ENCODE measurements at regions not wholly inside any gene's neighbourhood (a gene's known extent, or its start where the extent isn't known, plus 50 kb on each side); places are given as distances from the start of the nearest gene placed in this dataset.

DNA sequence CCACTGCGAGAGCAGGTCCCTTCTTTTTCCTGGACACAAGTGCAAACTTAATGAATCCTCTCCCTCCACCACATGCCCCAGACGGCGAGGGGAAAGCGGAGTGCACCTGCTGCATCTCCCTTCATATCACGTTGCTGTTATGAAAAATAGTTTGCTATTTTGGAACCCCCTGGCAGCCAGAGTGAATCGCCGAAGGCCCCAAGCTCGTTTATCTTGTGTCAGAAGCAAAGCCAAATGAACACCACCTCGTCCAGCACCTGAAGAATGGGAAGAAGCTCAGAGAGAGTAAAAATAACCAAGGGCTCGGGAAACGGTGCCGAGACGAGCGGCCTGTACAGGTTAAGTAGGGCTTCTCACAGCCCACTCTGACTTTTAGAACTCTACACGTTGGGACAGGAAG, 394.6 kb upstream of the RORA start:
- no peak for DNase-seq (ENCODE audit: low spot score)

DNA sequence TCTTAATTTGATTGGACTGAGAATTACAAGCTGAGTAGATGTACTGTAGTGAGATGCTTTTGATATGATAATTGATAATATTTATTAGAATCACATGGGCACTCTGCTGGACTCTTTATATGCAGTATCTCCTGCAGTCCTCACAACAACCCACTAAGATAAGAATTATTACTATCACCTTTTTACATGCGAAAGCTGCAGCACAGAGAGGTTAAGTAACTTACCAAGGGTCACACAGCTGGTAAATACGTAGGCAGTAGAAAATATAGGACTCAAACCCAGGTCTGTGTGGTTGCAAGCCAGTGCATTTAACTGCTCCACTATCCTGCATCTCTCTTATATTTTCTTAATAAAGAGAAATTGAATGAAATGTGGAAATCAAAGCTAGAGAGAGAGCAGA, 392.8 kb upstream of the RORA start:
- no peak for DNase-seq (ENCODE audit: low spot score)

DNA sequence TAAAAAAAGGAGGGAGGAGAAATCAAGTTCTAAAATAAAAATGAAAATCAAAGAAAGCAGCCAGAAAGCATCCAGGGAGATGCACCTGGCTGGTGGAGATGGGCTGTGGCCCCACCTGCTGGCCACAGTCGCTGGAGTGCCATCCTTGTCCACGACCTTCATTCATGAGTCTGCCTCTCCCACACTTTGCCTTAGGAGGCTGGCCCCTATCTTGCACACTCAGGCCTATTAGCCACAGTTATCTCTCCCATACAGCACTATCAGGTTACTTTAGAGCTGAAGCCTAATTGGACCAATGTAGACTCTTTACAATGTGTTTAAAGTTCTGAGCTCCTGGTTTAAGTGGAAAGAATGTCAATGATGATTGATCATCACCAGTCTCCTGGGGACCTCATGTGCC, 392.0 kb upstream of the RORA start:
- no peak for DNase-seq (ENCODE audit: low spot score)

DNA sequence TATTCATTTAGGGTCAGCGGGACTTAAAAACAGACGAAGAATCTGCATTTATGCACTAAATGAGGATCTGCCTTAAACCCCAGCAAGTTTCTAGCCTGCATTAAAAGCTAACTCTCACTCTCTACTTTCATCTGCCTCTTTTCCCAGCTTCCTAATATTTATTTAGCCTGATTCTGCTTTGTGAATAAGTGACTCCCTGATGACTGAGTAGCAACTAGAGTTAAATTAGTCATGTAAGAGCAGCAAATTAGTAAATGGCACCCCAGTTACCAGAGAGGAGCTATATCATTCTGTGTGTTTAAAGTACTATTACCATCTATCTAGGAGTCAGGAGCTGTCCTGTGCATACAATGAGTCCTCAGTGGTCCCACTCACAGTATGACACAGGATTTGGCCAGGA, 391.0 kb upstream of the RORA start:
- DNase-seq (ENCODE audit: low spot score) = no peak

DNA sequence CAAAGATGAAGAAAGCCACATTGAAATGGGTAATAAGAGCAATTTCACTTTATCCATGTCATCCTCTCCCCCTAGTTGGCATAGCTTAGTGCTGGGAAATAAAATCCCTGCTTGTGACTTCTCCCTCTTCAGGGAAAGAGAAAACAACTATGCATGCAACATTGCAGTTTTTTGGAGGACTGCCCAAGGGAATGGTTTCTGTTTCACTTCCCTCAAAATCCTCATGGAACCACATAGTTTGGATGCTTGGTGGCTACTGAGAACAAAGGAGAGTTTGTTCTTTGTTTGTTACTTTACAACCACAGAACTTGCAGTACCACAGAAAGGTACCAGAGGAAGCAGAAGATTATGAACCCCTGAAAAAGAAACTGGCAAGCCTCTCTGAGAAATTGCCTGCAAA, 384.6 kb upstream of the RORA start:
- no peak for DNase-seq (ENCODE audit: low spot score)

DNA sequence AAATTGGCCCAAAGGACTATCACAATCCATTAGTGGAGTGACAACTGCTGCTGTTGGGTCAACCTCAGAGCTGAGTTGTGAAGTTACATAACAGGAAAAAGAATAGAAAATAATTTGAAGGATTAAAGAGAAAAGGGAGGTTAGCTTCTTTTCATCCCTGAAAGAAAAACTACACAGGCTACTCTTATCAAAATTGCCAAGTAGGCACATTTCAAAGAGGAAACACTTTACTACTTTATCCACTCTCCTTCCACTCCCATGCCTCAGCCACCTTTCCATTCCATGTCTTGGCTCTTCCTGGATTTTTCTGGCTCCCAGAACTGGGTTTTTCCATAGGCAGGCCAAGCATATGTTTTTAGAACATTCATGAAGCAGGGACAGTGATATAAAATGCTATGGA, 384.0 kb upstream of the RORA start:
- no peak for DNase-seq (ENCODE audit: low spot score)

DNA sequence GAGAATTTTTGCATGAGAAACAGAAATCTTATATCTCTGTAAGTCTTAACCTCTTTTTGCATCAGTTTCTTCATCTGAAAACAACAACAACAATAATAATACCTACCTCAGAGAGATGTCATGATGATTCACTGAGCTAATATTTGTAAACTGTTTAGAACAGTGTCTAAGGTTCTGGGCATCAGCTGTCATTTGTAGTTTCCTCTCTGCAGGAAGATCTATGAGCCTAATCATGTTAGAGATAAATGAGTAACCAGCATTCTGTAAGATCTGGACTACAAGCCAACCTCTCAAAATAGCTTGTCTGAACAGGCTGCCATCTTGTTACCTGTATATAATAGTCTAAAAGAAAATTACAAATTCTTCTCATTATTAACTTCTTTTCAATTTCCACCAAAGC, 383.0 kb upstream of the RORA start:
- no peak for DNase-seq (ENCODE audit: low spot score)

DNA sequence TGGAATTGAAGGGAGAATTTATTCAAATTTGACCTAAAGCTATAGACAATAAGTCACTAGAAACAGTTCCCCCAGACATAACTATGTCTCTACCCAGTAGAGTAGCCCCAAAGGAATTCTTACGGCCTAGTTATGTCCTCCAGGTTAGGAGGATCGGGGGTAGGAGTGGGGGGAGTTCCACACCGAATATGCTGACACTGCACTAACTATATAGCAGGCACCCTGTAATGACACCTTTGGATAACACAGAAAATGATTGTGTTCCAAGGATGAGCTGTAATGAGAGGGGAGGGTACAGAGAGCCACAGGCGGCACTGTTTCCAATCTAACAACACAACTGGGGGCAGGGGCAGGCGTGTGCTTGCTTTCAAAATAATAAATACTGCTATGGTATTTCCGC, 376.2 kb upstream of the RORA start:
- DNase-seq (ENCODE audit: low spot score) = no peak

DNA sequence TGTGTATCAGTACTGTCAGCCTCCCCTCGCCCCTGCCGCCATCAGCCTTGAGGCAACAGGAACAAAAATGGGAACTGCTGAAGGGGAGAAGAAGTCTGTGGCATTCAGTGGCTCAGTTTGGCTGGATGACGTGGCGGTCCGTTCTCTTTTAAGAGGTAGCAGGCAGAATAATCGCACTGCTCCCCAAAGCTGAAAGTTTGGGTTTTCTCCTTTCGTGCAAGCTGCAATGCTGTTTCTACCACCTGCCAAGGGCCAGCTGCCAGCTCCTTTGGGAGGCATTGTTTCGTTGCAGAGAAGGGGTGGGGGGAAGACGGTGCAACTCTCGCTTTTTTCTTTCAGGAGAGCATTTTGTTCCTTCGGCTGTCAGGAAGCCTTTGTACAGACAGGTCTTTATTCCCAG, 369.6 kb upstream of the RORA start:
- no peak for DNase-seq (ENCODE audit: low spot score)

DNA sequence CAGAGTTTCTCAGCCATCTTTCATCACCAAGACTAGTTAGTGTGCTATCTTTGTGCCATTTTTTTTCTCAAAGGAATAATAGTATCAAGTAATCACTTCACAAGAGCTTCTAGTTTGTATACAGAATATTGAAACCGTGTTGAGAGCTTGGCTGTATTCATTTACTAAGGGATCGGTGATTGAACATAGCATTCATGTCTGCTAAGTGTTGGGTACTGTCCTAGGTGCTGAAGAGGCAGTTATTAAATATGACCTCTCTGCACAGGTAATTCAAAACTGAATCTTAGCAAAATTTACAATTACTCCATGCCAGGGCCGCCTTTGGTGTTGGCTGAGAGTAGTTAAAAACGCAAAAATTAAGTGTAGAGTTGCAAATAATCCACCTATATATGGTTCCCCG, 355.3 kb upstream of the RORA start:
- no peak for DNase-seq (ENCODE audit: low spot score)

DNA sequence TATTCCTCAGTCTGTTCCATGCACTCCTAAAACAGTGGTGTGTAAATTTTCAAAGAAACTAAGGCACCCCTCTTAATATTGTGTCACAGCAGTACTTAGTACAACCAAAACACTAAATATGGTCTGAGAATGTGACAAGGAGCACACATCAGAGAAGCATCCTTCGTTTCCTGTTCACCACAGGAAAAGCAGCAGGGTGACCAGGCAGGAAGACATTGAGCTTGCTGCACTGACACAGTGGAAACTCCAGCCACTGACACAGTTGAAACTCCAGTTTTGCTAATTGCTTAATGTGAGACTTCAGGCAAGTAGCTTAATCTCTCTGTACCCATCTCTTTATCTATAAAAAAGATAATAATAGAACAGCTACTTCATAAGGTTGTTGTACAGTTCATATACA, 353.0 kb upstream of the RORA start:
- DNase-seq (ENCODE audit: low spot score) = no peak

DNA sequence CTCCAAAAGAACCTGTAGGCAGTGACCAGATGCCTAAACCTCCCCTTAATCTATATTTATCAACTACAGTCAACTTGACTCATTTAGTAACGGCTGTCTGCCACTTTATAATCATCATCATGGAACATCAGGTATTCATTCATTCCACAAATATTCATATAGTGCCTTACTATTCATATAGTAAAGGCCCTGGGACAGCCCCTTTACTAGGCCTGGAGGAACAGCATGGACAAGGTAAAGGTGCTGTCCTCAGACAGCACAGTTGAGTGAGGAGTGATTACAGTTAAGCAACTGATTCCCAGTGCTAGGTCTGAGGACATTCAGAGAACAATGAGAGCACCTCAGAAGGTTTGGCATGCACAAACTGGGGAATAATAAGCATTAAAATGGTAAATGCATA, 346.5 kb upstream of the RORA start:
- DNase-seq (ENCODE audit: low spot score) = no peak

DNA sequence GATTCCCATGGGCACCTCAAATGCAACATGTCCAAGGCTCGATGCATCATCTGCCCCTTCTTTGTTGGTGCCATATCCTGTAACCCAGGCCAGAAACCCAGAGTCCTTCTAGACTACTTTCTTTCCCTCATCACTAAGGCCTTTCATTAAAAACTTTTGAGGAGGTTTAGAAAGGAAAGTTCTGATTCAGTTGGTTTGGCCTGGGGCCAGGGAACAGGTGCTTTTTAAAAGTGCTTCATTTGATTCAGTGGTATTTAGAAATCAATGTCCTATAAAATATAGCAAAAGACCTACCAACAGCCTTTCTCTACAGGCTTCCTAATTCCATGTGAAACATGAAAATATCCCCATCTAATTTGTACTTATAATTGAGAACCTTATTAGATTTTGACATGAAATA, 341.9 kb upstream of the RORA start:
- DNase-seq (ENCODE audit: low spot score) = no peak

DNA sequence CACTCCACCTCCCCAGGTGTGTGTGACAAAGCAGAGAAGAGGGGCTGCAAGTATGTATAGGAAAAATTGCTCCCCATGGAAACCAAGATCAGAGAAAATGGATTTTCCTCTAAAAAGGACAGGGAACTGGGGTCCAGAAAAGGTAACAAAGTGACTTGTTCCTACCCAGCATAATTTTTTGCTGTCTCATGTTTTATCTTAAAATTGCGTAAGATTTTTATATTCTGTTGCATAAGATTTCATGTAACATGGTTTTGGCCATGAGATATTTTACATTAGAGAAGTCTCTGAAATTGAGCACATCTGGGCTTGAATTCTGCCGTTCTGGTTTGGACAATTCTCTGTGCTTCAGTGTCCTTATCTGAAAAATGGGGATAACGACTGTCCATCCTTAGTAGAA, 335.7 kb upstream of the RORA start:
- DNase-seq (ENCODE audit: low spot score) = no peak

DNA sequence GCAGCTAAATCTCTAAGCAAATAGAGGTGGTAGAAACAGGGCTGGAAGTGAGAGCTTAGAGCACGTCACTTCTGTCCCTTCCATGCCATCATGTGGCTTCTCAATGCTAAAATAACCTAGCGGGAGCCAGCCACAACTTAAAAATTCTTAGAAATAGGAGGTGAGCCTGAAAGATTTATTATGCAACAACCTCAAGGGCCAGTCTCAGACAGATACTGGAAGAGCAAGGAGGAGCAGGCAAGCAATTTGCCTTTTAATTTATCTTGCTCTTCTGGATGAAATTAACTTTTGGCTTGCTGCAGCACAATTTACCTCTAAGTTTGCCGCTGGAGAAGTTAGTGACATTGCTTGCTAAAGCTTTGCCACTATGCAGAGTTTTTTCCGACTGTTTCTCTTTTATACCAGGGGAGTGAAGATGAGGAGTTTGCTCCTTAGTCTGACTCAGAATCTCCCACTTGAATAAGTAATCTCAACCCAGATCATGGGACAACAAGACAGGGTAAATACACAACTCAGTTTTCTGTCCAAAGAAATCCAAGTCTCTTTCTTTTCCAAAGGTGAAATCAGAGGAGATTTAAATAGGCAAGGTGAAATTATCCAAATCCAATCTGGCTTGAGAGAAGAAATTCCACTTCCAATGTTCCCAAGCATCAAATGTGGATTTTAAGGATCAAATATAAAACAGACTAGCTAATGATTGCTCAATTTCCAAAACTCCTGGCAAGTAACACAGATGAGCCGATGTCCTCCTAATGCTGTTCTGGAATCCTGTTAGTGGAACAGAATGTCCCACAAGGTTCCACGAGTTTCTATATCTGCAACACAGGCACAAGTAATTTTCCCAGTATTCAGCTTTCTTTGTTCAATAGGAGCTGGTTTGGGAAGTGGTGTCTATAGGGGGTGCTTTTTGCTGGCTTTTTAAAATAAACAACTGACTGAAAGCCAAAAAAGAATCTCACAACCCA, 329.4 kb upstream of the RORA start:
- DNase-seq (ENCODE audit: low spot score) = no peak

DNA sequence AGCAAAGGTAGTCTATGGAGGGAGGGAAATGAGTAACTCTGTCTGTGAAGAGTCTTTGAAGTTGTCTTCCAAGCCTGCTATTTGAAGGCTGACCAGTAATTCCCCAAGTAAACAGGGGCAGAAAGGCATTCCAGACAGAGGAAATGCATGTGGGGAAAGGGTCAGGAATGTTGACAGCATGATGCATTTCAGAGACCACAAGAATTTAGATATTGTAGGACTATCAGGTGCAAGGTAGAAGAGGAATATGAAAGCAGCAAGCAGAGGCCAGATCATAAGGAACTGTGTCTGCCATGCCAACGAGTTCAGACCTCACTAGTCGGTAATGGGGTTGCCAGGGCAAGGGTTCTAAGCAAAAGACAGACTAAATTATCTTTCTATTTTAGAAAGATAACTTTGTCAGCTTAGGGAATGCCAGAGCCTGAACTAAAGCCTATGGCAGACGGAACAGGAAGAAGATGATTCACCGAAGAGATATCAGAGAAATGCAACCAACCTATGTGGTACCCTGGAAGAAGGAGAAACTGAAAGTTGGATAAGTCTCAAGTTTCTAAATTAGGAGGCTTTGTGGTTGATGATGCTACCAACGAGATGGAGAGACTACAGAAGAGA, 327.0 kb upstream of the RORA start:
- DNase-seq (ENCODE audit: low spot score) = no peak

DNA sequence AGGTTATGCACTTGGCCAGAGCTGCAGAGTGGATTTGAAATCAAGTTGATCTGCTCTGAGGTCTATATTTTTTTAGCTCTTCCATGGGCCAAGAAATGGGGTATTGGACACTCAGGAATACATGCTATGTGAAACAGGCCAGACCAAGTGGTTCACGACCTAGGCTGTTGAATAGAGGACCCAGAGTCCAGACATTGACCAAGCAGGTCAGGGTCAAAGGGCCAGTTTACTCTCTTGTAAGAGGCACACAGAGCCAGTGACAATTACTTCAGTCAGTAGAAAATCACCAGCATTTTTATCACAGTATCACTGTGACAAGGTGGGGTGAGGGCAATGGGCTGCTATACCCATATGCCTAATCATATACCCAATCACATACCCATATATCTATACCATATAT, 320.6 kb upstream of the RORA start:
- no peak for DNase-seq (ENCODE audit: low spot score)

DNA sequence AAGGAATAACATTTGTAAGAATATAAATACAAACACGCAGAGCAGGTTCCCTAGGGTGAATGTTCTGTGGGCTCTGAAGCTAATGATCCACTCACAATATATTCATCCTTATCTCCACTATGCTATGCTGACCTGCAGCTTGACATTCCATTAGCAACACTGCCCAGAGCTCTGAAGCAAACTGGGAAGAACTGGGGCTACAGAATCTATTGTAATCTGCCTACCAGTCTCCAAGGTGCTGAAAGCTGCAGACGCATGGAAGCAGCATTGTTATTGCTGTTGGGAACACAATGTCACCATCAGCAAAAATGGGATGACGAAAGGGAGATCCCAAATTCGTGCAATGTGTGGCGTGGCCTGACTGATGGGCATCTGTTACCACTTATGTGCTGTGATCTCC, 316.7 kb upstream of the RORA start:
- DNase-seq (ENCODE audit: low spot score) = no peak

DNA sequence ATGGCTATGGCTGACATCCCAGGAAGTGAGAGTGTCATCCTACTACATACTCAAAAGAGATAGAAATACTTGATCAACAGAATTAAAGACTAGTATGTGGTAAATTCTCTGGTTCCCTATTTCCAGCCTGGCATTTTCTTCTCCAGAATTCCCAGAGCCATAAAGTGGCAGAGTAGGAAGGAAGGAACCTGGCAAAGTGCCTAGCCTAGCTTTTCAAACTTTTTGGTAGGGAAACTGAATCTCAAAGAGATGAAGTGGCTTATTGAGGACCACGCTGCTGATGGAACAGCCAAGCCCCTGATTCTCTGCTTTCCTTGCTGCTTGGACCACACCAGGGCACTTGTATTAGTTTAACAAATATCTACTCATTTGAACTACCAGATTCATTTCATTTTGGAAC, 312.4 kb upstream of the RORA start:
- DNase-seq (ENCODE audit: low spot score) = no peak

DNA sequence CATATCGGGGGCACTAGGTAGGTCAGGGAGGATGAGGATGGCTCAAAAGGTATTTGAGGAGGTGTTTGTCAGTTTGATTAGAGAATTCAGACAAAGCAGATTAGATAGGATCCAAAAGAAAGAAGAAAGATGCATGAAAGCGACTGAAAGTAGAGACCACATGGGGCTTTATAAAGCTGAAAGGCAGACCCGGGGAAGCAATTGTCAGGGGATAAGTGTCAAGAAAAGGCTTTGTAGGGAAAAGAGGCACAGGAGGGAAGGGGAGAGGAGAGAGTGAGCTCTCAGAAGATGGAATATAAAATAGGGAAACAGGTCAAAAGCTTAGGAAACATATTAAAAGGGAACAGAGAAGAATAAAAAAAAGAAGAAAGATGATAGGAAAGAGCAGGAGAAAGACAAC, 308.2 kb upstream of the RORA start:
- no peak for DNase-seq (ENCODE audit: low spot score)

DNA sequence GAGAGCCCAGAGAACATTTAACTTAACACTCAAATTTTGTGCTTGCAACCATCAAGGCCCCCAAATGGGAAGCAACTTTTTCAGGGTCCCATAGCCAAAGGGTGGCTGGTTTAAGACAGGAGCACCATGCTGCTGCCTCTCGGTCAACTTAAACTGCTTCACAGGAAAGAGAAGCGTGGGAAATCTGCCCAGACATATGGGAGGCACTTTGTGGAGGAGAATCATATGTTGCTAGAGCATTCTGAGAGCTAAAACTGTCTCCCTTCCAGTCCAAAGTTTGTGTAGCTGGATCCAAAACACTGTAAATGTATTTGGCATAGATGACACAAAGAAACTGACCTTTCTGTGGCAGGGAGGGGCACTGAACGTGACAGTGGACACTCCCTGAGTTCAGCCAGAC, 305.9 kb upstream of the RORA start:
- DNase-seq (ENCODE audit: low spot score) = no peak

DNA sequence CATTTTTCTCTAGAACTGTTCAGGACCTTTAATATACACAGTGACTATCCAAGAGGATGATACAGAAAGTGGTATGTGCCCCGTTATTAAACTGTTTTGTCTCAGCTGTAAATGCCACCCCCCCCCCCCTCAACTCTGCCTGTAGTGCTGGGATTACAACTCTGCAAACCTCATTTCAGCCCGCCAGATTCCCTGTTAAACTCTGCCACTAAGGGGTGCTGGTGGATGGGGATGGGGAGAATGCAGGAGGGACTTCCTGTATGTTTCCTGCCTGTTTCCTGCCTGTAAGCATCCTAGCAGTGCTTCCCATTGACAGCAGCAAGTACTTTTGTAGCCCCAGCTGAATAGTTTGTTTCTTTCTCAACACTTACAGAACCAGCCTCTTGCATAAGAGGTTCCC, 301.7 kb upstream of the RORA start:
- DNase-seq (ENCODE audit: low spot score) = no peak

DNA sequence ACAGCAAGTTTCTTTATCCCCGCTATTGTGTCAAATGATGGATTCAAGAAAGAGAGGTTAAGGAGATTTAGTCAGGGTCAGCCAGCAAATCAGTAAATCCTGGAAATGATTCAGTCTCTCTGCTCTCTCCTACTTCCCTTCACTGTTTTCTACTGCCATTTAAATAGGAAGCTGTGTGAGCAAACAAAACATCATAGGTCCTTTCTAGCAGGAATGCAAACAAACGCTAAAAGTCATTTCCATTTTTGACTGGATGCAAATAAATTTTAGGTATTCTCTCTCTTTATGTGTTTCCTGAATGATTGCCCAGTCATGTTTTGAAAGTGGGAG, 299.4 kb upstream of the RORA start:
- DNase-seq (ENCODE audit: low spot score) = no peak

Data from putamen (tissue), 1 donor.